HK-2 (cell line): ENCODE measurements at regions not wholly inside any gene's neighbourhood (a gene's known extent, or its start where the extent isn't known, plus 50 kb on each side); places are given as distances from the start of the nearest gene placed in this dataset.

Experiments
- DNase-seq: peaks from one replicate; pipeline ENCODE4 v3.0.0-alpha.2; 2018; ENCODE audit not compliant: unreplicated experiment

DNA sequence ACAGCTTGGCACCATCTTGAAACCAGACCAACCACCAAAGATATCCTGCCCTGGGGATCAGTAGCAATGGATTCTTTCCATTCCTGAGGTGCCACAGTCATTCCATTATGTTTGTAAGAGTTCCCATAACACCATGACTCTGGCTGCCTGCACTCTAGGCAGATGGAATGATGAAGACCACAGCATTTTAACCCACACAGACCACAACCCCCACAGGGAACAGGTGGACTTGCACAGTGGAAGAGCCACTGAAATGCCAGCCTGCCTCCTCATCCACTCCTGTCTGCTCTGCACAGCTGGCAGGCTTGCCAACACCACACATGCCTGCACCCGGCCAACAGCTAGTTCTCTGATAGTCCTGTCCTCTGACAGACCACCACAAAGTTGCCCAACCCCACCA, 2362.2 kb upstream of the AGA start:
- peak; percentile 11 for DNase-seq

DNA sequence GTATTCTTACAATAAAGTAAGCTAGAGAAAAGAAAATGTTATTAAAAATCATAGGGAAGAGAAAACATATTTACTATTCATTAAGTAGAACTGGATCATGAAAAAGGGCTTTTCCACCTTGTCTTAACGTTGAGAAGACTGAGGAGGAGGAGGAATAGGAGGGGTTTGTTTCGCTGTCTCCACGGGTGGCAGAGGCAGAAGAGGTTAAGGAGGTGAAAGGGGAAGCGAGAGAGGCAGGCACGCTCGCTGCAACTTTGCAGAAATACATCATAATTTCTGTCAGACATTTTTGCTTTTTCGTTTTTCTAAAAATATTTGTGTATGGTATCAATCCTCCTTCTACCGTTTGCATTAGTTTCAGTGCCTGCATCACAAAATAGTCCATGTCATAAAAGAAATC, 2375.1 kb upstream of the AGA start:
- no peak for DNase-seq

DNA sequence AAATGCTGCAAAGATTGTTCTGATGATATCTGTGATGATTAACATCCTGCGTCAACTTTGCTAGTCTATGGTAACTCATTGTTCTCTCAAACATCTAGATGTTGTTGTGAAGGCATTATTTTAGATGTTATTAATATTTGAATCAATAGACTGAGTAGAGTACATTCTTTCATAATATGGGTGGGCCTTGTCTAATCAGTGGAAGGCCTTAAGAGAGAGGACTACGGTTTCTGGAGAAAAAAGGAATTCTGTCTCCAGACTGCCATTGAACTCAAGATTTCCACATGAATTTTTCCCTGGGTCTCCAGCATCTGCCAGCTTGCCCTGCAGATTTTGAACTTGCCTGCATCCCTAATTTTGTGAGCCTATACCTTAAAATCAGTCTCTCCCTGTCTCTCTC, 2381.1 kb upstream of the AGA start:
- DNase-seq, result no peak

DNA sequence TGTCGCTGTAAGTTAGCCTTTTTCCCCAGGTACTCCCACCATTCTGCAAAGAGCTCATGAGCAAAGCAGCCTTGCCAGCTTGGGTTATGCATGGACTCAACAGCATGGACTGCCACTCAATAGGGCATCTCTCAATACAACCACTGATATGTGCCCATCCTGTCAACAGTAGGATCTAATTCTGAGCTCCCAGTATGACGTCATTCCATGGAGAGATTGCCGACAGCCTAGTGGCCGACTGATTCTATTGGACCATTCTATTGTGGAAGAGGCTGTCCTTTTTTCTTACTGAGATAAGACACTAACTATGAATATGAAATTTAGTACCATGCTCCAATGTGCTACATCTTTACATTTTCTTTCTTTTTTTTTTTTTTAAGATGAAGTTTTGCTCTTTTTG, 2389.0 kb upstream of the AGA start:
- DNase-seq, result no peak

DNA sequence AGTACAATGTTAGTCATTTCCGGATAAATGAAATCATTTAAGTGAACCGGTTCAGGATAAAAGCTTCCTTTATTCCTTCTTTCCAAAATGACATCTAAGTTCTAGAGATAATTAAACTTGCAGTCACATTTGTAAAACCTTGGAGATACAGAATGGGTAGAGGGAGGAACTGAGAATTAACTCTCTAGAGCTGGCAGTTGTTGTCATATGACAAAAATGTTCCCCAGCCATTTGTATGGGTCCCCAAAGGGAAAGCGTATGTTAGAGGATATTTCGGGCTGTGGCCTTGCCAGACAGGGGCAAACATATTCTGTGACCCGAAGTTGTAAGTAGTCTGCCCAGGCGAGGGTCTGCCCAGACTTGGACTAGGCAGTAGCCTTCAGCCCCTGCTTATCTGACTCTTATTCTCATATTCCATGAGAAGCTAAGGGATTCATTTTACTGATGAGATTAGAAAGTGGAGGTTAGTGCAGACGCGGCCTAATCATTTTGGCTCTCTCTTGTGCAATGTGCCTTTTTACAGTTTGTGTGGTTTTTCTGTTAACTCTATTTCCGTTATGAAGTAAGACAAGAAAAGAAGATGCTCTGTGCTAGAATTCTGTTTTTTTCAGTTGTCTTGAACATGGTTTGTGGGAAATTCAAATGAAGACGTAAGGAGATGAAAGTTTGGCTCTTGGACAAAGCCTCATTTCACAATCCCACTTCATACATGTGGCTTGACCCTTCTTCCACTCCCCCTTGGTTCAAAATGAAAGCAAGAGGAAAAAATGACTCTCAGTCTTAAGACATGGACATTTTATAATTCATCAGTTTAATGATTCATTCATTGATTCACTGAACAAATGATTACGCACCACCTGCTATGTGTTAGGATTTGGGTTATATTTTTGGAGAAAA, 2394.2 kb upstream of the AGA start:
- DNase-seq, result no peak

DNA sequence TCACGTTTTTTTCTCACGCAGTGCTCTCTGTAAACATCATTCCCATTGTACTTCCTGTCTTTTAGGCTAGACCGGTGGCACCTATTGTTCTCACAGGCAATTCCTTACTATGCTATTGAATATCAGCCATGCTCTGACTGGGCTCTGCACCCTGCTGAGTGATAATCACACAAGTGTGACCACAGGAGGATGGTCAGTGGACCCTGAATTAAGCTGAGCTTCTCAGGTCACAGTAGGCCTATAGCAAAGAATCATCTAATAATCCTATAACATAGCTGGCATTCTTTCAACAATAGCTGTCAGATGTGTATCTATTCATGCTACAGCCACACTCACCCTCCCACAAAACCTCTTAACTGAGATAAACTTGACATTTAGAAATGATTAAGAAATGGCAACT, 2399.8 kb upstream of the TENM3 start:
- no peak for DNase-seq

DNA sequence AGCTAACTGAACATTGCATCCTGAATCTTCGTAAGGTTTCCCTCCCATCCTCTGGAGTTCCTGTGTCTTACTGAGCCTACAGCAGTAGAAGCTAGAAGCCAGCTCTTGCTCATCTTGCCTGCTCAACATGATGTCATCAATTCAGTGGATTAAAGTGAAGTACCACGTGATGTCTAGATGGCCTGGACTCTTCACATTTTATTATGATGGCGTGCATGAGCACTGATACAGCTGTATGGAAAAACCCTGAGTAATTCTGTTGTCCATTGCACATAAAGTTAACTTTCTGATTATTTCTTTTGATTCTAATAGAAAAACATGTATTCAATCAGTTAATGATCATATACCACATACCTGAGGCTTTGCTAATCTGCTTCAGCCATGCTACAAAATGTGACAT, 2387.7 kb upstream of the TENM3 start:
- DNase-seq, result no peak

DNA sequence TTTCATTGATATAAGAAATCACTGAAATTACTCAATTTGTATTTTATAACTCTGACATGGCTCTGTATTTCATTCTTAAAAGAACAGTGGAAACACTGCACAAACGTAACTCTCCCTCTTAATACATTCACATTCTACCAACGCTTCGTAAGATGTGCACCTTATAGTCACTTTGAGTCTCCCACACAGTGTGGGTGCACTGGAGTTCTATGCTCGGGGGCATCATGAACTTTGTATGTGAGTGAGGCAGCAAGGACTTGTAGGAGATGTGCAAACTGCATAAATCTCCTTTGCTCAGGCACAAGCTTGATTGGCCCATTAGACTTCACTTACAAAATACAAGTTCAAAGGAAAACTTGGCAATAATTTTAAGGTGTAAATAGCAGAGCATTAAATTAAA, 2385.0 kb upstream of the TENM3 start:
- no peak for DNase-seq

DNA sequence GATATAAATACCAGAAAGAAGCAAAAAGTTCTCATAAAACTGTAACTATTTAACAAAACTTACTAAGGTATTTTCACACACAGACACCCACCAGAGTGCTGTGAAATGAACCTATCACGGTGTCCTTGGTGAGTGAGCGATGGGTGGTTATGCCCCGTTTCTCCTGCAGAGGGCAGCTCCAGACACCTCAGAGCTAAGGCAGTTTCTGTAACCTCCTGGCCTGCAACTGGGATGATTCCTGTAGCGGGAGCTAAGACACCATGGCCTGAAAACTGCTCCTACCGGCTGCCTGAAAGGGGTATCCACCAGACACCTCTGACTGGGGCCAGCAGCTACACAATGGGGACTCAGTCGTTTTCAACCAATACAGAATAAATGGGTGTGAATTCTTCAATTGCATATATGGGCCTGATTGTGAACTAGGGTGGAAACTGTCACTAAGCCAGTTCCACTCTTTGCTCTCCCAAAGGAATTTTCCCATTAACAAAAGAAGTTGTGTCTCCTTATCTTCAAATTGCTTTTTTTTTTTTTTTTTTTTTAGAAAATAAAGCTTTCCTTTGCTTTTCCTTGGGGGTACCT, 2375.8 kb upstream of the TENM3 start:
- DNase-seq, result peak; percentile 71

DNA sequence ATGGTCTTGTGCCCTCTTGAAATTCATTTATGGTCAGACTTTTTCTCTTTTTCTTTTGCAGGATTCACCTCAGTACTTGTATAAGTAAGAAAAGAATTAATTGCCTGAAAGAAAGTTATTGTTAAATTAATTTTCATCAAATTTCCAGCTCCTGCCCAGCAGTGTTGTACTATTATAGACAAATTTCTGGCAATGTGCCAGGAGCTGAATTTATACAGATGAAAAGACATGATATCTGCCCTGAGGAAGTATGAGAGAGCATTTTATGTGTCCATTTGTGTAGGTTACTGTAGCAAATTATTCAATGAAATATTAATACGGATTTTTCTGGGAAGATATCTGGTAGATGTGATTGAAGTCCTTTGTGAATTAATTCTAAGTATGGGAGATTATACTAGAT, 2371.5 kb upstream of the TENM3 start:
- no peak for DNase-seq

DNA sequence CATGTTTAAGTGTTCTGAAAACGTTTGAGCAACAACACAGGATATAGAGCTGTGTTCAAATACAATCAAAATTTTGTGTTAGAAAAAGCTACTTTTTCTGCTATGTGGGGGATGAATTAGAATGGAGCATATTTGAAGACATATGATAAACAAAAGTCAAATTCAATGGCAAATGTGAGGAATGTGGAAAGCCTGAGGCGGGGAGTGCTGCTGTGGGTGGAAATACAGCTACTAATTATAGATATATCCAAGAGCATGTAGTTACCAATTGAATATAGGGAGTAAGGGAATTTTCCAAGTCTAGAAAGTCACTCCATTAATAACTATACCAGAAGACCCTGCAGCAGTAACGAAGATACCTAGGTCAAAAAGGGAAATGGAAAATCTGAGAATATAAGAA, 2370.4 kb upstream of the TENM3 start:
- DNase-seq, result no peak

DNA sequence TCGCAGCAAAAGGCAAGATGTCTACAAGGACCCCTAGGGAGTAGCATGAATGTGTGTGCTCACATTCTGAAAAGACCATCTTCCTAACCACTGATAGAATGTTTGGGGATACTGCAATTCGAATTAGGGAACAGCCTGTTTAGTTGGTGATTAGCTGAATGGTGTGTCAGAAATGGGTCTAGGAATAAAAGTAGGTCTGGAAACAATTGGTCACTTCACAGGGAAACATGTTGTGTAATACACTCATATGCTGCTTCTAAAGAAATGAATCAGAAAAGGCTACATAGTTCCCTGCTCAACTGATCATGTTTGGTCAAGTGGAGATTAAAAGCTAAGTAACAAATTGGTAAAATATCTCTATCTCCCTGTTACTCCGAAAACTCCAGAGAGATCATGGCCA, 2362.4 kb upstream of the TENM3 start:
- no peak for DNase-seq

DNA sequence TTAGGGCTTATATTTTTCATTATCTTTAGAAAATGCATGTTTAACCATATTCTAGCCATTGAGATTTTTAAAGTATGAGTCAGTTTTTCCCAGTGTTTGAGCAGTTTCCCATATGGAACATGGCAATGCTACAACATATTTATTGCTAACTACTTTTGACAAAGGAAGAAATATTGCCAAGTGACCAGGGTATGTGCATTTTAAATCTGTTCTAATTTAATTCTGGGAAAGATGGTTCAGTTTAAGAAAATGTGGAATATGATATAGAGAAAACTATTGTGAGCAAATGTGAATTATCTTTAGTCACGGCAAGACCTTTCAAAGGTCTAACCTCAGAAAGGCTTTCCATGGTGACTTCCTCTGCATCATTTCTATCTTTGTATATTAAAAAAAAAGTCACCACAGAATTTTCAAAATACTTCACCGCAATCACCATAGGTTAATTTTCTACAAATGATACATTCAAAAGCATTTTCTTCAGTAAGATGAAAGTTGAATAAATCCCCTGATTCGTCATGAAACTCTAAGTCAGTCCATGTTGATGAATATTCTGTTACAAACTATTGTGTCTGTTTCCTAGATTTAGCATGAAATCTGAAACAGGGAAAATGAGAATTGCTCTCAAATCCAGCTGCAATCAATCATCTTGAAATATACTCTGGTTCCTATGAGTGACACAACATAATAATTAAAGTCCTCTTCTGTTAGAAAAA, 2349.0 kb upstream of the TENM3 start:
- DNase-seq, result no peak

DNA sequence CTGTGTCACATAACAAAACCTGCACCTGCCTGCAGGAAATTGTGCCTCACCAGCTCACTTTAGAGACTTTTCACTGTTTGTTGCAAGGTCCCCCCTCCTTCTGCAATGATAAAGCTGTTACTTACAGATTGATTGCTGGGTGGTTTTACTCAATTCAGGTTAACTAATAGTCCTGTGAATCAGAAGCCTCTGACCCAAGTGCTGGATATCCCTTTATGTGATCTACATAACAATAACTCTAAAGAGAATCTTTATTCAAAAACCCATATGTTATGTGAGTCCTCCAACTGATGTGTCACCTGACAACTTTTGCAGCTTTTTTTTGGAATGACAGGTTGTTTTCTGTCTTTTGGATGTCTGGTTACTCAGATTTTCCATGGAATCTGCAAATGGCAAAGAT, 2323.6 kb upstream of the TENM3 start:
- no peak for DNase-seq

DNA sequence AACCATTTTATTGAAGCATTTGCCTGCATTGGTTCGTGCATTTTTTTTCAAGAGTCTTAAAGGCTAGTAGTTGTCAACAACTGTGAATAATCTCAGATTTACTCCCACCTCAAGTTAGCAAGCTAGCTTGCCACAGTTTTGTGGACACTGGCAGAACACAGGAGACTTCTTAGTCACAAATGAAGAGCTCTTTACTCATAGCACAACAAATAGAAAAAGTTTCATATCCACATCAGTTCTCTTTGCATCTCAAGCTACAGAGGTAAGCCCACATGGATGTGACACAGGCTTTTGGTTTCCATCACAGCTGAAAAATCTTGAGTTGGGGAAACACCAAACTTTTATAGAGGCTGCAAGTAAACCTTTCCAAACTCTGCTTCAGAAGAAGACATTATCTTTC, 2315.7 kb upstream of the TENM3 start:
- no peak for DNase-seq

DNA sequence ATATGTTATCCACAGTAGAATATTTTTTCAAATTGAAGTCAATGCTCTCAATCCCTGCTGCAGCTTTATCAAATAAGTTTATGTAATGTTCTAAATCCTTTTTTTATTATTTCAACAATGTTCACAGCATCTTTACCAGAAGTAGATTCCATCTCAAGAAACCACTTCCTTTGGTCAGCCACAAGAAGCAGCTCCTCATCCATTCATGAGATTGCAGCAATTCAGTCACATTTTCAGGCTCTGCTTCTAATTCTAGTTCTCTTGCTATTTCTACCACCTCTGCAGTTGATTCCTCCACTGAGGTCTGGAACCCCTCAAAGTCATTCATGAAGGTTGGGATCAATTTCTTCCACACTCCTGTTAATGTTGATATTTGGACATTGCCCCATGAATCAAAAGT, 2301.3 kb upstream of the TENM3 start:
- DNase-seq, result no peak

DNA sequence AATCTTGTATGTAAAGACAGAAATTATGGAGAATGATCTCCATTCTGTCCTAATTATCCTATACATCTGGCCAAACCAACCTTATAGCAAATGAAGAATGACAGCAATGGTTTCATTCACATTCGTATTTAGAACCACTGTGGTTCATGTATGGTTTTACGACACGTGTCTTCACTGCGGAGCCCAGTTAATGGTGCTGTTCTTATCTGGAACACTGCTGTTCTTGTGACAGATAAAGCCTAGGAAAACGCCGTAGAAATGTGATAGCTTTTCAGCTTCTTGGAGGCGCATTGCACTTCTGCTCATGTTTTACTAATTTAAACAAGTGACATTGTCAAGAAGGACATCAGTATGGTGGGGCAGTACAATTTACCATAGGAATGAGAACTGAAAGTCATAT, 2266.4 kb upstream of the TENM3 start:
- no peak for DNase-seq

DNA sequence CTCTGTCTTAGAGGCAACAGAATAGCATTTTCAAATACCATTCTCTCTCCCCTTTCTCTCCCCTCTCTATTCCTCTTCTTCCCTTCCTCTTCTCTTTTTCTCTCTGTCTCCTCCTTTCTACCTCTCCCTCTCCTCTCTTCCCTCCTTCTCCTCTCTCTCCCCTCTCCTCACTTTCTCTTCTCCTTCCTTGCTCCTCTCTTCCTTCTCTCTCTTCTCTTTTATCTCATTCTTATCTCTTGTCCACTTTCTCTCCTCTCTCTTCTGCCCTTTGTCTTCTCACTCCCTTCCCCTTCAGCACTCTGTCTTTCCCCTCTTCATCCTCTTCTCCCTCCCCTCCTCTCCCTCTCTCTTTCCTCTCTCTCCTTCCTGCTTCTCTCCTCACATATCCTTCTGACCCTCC, 2265.8 kb upstream of the TENM3 start:
- no peak for DNase-seq

DNA sequence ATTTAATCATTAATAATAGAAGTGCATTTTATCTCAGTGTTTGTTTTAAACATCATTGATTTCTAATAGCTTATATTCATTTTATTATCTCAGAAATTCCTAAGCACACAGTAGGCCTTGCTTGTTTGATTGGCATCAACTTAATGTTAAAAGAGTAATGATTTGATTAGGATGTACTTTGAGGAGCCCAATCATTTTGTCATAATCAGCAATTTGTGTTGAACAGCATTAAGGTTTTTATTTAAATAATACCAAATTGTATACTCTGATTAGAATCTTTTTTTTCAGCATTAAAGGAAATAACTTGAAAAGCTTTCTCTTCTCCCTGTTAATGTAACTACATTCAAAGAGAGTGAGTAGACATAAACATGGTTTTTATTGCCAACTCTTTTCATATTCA, 2262.0 kb upstream of the TENM3 start:
- no peak for DNase-seq

DNA sequence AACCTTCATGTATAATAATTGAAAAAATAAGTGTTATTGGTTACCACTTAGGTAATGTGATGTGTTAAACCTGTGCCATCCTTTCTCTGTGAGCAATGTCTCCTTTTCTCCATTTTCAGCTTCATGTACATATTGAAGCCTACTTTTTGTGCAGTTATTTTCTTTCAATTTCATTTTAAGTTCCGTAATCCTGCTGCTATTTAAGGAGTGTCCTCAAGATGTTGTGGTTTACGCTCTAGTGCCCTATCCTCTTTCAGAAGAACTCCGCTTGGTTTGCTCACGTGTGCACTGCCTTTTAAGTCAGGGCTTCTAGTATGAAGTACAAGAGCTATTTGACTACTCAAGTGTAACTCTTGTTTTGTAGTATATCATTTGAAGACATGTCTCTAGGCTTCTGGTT, 2253.2 kb upstream of the TENM3 start:
- DNase-seq, result no peak

DNA sequence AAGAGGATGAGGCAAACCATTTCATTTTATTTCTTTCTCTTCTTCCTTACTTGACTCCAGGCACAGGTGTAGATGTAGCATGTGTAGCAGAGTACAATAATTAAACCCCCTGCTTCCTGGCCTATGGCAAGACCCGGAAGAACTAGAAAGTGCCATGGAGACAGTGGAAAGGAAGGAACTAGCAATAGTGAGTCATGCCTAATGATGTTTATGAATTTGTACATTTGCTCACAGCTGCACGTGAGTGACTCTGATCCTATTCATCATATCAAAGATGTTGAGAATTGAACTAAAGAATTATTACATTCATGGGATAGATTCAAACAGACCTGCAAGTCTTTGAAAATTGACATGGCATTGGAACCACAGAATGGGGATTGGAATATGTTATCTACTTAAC, 2233.9 kb upstream of the TENM3 start:
- DNase-seq, result no peak

DNA sequence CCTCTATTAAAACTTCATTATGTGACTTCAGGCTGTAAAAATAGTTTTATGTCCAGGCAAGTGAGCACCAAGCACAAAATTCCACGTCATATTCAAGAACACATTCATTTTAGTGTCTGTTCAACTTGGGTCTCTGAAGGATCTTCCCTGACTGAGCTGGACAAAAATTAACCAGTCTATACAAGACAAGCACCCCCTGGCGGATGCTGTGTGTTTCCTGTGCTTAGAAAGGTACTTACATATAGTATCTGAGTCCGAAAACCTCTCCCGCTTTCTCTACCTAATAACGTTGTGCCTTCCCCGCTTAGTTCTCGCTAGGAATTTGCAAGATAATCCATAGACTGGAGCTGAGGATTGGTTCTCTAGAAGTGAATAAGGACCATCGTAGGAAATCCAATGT, 2214.5 kb upstream of the TENM3 start:
- no peak for DNase-seq

DNA sequence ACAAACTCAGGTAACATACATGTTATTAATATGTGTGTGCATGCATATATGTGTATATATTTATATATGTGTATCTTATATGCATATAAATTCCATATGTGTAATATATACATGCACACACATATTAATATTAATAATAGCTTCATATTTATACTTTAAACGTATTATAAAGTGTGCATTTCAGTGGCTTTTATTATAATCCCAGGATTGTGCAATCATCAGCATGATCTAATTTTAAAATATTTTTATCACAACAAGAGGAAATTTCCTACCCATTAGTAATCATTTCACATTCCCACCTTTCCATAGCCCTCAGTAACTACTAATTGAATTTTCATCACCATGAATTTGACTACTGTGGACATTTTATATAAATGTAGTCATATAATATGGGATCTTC, 2211.9 kb upstream of the TENM3 start:
- DNase-seq, result no peak
